PC-3 (cell line): ENCODE measurements at regions not wholly inside any gene's neighbourhood (a gene's known extent, or its start where the extent isn't known, plus 50 kb on each side); places are given as distances from the start of the nearest gene placed in this dataset.

Experiments
- CTCF ChIP-seq: fragments of 300-600 bp; sonication (generic); conservative IDR thresholded peaks from 2 replicates; pipeline ENCODE4 v1.5.1; 2017; ENCODE audit warnings: antibody characterized with exemption, low read depth, mild to moderate bottlenecking, low read length
- EZH2 ChIP-seq: fragments of 300-600 bp; sonication (generic); IDR thresholded peaks from one replicate; pipeline ENCODE4 v1.6.1; 2017; ENCODE audit warnings: antibody characterized with exemption, mild to moderate bottlenecking, low read length; ENCODE audit not compliant: unreplicated experiment

DNA sequence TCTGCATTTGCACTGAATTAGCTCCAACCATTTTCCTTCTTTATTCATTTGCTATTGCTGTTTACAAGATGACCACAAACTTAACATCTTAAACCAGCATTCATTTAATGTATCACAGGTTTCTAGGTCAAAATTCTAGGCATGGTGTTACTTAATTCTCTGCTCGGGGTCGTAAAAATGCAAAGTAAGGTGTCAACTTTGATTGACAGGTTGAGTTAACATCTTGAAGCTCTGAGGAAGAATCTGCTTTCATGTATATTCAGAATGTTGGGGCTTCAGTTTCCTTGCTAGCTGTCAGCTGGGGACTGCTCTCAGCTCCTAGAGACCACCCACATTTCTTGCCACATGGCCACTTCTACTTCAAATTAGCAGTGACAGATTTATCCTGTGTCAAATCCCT lies 348.7 kb upstream of the GRIN3A start:
- TF ChIP-seq CTCF, result no peak
- TF ChIP-seq EZH2, result no peak
